Gastroesophageal sphincter (tissue), 3 donors: ENCODE measurements at regions not wholly inside any gene's neighbourhood (a gene's known extent, or its start where the extent isn't known, plus 50 kb on each side); places are given as distances from the start of the nearest gene placed in this dataset.

Source experiments
- CTCF ChIP-seq, 4 experiments: fragments of 200-600 bp in 2 of 4; fragments of 450-650 bp in 2 of 4; sonication (generic) in 1 of 4; IDR thresholded peaks; one replicate each; pipeline ENCODE4 v1.5.1; 2017 to 2019; ENCODE audit warnings: antibody characterized with exemption in 4 of 4, mild to moderate bottlenecking in 2 of 4, moderate library complexity in 2 of 4
- EP300 ChIP-seq: sonication (generic); formaldehyde crosslinking; IDR thresholded peaks from one replicate; pipeline ENCODE4 v1.6.1; 2017; ENCODE audit warnings: antibody characterized with exemption, mild to moderate bottlenecking
- POLR2A ChIP-seq, 2 donors: fragments of 450-650 bp; IDR thresholded peaks; one replicate each; pipeline ENCODE4 v1.6.1; 2017; ENCODE audit warnings: antibody characterized with exemption in 2 of 2, mild to moderate bottlenecking in 2 of 2, moderate library complexity in 1 of 2
- POLR2AphosphoS5 ChIP-seq: sonication (generic); formaldehyde crosslinking; IDR thresholded peaks from one replicate; pipeline ENCODE4 v1.6.1; 2017; ENCODE audit warnings: antibody characterized with exemption

- TF ChIP-seq EP300: no peak
- TF ChIP-seq CTCF (IDR thresholded peaks at IDR 0.05): no peak
- TF ChIP-seq POLR2A (IDR thresholded peaks at IDR 0.05): no peak
- no peak for TF ChIP-seq POLR2AphosphoS5
These were observed 432.4 kb downstream of the GBA3 start for GRCh38 chr4:23125118-23125517.
